Epidermal melanocyte (primary cell): ENCODE measurements at regions not wholly inside any gene's neighbourhood (a gene's known extent, or its start where the extent isn't known, plus 50 kb on each side); places are given as distances from the start of the nearest gene placed in this dataset.

ENCODE experiments used
- DNase-seq: peaks from one replicate; pipeline ENCODE4 v3.0.0; 2011; ENCODE audit warnings: low spot score; ENCODE audit not compliant: insufficient read length

DNA sequence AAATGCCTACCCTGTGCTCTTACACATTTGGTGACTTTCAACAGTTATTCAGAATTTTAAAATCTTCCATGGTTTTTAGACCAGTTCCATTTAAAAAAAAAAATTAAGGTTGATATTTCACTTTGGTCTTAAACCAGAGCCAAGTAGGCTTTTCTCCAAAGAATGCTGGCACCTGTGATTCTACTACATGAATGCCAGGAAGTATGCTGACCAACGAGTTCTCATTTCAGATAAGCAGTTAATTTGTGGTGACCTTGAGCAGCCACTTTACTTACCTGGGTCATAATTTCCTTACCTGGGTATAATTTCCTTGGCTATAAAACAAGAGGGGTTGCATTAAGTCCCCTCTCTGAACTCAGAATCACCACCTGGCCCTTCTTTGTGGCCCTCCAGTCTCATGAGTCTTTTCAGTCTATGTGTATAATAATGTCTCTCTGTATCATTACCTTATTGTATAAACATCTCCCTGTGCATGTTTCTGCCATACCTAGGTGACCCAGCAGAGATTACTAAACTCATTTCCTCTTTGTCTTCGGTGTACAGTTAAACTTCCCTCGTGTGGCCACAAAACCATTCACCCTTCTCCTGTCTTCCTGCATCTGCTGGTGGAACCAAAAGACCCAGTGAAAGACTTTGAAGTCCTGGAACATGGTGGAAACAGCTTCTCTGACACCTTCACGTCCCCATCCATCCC lies 139.1 kb upstream of the DPT start:
- DNase-seq = no peak

DNA sequence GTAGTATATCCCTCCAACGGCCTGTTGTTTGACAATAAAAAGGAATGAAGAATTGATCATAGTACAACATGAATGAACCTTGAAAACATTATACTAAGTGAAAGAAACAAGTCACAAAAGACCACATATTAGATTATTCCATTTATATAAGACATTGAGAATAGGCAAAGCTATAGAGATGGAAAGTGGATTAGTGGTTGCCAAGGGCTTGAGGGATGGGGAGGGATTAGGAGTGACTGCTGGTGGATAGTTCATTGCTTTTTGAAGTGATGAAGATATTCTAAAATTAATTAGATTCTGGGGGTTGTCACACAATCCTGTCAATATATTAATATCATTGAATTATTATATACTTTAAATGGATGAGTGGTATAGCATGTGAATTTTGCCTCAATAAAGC lies 142.5 kb upstream of the DPT start:
- no peak for DNase-seq

DNA sequence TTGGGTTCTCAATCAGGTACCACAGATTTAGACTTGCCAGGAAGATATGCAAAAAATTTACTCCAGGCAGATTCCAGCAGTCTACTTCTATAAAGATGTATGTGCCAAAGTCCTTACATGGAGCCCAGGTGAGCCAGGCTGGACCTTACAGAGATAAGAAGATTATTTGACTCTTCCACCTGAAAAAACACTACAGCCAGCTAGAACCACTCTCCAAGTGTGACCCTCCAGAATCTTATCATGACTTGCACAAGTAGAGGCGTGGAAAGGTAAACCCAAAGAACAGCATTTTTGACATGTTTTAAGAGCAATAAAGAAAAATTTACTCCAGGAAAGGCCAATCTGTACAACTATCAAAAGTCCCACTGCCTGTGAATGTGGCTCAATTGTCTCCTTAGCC lies 146.8 kb upstream of the DPT start:
- DNase-seq = no peak

DNA sequence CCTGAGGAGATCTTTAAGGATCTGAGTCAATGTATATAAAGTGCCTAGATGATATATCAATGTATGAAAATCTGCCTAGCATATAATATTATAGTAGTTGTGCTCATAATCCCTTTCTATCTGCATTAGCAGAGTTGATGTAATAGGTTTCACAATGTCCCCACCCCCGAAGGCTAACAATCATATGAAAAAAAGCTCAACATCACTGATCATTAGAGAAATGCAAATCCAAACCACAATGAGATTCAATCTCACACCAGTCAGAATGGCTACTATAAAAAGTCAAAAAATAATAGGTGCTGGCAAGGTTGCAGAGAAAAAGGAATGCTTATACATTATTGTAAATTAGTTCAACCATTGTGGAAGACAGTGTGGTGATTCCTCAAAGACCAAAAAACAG lies 147.8 kb upstream of the DPT start:
- no peak for DNase-seq

DNA sequence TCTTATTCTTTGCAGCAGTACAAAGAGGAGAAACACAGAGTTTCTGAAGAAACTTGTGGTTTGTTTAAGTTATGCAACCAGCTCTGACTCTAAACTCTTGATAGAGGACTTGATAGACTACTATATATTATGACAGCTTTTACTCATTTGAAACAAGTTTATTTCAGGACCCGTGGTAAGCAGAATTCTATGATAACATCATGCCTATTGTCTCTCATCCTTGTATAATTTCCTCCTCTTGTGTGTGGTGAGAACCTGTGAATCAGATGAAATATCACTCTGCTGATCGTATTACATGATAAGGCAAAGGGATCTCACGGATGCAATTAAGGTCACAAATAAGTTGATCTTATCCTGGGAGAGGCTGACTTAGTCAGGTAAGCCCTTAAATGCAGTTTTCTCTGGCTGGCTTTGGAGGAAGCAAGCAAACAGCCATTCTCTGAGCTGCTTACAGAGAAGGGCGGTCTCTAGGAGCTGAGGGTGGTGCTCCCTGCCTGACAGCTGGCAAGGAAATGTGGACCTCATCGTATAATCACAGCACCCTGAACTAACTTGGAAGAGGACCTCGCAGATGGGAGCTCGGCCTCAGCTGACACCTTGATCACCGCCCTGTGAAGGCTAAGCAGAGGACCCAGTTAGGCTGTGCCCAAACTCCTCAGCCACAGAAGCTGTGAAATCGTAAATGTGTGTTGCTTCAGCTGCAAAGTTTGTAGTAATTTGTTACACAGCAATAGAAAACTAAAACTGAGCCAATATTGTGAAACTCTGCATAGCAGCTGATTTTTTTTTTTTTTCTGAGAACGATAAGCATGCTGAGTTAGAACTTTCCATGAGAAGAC lies 151.1 kb upstream of the DPT start:
- no peak for DNase-seq

DNA sequence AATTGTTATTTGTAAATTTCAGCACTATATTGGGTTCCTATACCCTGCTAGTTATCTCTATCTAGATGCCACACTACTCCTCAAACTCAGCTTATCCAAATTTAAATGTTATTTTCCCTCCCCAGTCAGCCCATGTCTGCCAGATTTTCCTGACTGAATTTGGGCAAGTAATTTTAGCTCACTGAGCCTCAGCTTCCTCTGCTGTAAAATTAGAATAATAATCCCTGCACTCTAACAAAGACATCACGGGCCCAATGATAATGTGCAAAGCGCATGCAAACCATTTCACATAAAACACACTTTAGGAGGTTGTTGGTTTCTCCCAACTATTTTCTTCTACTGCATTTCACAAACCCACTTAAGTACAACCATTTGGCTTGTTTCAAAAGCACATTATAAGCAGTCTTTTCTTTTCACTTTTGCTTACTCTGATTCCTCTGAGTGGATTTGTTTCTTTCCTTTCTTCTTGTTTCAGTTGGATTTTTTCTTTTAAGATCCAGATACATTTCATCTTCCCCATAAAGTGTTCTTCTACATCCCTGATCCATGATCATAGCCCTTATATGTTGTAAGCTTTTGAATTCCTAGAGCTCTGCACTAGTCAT lies 152.8 kb upstream of the DPT start:
- DNase-seq = no peak

DNA sequence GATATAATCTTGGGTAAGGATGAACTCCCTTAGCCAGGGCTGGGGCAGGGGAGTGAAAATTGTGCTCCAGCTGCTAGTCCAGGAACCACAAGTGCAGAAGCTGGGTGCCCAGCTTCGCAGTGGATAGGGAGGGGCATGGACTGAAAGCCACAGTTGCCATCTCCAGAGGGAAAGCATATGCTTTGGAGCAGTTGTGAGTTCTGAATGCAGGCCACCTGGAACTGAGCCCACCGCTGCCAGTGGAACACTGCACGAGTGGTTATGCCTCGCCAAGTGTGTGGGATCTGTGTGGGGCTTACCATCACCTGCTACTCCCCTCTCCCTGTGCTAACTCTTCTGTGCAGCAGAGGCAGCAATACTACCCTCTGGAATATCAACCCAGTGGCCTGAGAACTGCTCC lies 158.4 kb upstream of the DPT start:
- DNase-seq = no peak

DNA sequence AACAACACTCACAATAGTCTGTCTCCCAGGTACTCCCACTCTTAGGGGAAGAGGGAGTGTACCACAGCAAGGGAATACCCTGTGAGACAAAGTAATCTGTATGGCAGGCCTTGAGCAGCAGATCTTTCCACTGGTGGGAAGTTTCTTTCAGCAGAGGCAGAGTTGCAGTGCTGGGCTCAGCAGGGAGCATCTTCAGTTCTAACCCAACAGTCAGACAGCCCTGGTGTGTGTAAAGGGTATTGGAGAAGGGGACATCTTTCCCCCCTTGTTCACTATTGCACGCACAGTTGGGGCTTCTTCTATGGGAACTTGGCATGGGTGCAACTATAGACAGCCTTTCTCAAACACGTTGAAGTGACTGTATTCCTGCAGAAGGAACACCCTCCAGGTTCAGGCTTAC lies 159.4 kb upstream of the DPT start:
- no peak for DNase-seq

DNA sequence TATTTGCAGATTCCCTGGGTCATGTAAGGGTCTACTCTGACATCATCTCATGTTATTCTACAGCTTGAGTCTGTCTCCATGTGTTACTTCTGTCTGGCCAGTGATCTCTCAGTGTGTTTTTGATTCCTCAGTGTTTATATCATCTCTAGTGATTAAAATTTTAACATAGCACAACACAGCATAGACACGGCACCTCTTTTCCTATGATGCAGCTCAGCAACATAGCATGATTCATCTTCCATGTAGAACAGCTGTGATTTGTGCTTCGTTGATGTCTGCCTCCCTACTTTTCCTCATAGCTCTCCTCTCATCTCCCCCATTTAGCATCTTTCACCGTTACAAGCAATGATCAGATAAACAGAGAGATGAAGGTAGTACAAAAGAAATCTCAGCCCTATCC lies 163.9 kb upstream of the DPT start:
- DNase-seq = no peak

DNA sequence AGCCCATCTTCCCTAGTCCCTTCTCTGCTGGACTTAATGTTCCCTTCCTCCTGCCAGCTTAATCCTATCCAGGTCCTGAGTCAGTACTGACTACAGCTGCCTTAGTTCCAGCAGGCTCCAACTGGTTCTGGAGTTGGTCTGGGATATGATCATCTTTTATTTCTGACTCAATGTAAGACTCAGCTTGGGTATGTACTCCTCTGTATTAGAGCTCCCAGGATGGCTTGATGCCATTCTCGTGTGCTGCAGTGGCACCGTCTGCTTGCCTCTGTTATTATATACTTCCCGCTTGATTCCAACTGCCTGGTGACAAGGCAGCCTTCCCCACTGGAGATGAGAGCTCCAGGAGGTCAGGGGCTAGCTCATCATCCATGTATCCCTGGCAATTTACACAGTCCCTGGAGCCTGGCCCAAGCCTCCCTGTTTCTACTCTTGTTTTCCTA lies 164.4 kb upstream of the DPT start:
- no peak for DNase-seq

DNA sequence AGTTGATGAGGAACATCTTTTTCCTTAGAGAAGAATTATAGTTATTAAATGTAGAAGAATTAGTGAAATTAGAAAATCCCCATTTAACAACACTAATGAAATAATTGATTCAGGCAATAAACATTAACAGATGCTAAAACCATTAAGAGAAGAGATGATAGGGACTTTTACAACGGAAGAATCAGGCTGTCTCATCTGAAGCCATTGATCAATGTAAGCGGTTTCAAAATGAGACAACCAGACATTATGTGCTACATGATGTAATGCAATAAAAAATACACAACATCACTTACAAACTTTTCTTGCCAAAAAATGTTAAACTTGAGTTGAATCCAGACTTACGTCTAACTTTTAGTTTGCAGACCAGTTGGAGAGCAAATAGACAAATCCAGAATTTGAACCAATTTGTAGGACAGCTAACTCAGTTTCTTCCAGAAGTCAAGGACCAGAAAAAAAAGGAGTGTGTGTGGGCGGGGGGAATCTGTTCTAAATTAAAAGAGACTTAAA lies 165.4 kb upstream of the DPT start:
- DNase-seq = no peak

DNA sequence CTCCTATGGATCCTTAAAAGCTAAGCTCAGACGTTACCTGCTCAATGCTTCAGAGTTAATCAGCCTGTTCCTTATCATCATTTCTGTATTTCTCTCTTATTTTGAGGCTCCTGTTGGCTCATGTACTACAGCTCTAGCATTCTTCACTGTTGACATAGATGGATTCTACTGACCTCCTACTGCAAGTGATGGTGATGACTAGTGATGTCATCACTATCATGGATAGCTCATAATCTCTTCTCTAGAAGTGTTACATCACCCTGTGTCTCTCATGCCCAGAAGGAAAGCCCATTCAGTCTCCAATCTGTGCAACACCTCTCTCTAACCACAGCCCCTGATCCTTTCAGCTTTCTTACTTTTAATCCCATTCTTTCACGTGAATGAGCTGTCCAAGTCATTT lies 168.2 kb upstream of the DPT start:
- DNase-seq = no peak

DNA sequence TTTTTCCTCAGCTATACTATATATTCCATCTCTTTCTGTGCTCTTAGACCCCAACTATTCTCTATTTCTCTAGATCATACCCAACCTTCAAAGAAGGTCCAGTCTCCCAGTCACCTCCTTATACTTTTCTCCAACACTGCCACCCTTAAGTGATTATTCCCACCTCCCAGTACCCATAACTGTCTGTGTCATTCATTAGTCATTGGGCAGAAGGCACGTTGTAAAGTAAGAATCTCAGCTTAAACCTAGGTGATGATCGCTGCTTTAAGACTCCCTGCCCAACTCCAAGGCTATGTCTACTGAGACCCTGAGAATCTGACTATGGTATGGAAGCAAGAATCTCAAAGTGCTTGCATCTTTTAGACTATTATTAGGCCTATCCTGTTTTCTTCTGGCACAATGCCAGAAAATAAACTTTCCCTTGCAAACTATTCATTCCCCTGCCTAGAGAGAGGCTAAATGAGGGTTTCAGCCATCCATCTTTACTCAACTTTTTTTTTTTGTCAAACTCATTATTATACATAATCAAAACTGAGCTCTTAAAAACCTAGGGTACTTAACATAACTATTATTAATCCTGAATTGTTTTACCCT lies 174.3 kb upstream of the DPT start:
- no peak for DNase-seq

DNA sequence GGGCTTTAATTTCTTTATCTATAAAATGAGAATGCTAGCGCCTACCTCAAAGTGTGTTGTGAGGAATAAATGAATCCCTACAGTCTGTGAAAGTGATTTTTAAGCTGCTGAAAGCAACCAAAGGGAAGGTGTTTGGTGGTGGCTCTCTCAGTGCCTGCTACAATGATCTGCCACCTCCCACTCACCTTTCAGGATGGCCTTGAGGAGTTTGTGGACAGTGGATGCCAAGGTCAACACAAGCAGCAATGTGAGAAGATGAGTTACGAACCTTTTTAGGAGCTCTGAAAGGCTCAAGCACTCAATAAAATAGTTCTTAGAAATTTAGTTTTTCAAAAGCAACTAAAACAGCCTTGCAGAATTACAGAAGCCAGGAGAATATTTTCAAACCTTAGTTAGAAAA lies 176.6 kb upstream of the DPT start:
- no peak for DNase-seq

DNA sequence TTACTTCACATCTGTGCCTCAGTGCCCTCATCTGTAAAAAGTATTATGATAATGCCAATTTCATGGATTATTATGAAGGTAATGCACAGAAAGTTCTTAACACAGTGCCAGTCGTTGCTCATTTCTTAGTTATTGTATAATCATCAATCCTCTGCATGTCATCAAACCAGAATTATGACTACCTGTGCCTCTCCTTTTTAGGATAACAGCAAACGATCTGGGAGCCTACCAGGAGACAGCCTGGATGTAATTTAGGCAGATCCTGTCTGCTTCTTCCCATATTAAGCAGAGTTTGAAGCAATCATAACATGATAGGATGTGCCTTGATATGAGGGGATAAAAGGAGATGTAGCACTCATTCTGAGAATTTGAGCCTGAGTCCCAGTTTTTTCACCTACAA lies 177.4 kb upstream of the DPT start:
- DNase-seq = no peak

DNA sequence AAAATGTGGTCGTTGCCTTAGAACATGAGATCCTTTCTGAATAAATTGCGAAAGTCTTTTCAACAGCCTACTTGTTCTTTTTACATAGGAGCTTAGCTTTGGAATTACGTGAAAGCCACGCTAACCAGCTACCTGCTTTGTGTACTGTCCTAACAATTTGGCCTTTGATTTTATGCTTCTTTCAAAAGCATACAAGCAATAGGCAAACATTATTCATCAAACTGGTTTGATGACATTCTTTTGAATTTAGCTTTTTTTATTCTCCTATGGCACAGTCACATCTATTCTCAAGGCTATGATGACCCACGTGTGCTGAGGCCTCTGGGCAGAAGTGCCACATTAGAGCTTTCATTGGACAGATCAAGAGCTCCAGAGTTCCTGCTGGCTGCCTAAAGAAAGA lies 178.0 kb upstream of the DPT start:
- DNase-seq = no peak

DNA sequence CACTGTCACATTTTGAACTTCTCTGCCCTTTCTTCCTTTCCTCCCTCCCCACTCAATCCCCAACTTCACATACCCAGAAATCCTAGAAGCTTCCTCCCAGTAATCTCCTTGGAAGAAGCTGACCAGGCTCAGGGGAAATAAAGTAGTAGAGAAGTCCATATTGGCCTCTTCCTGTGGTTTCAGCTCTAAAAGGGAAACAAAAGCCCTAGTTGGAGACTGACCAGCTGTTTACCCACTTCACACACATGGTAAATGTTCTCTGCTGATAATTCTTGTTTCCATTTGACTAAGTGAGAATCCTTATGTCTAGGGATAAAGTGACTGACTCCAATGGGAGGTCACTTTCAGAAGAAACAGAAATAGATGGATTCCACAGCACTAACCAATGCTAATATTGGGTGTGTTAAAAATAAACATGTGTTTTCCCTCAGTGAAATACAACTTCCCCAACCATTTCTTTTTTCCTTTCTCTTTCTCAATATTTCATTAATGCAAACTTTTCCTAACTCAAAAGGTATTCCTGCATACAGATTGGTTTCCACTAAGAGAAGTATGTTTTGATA lies 178.9 kb upstream of the DPT start:
- DNase-seq = no peak

DNA sequence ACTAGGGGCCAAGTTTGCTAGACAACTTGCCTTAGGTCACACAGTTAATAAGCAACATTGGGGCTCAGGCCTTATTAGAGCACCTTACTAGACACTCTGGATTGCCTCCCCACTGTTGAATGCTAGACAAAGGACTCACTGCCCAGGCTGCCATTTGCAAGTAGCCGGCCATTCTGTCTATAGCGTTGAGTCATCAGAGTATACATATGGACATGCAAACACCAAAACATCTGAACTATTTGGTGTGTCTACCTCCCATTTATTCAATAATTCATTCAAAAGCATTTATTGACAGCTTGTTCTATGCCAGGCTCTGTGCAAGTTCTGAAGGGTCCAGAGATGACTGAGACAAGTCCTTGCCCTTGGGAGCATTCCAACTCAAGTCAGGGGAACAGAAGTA lies 181.4 kb upstream of the DPT start:
- no peak for DNase-seq

DNA sequence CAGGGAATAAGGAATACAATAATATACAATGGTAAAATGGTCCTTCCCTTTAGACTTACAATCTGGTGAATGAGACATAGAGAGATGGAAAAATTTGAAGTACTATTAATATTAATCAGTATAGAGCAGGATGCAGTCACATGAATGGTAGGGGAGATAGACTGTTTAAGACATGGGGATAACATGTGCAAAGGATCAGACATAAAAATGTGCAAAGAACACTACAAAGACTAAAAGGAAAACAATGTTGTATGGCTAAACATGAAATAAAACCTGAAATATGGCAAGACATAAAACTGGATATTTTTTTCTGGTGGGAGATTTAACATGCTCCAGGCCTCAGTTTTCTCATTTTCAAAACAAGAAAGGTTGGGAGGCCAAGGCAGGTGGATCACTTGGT lies 182.4 kb upstream of the DPT start:
- DNase-seq = no peak

DNA sequence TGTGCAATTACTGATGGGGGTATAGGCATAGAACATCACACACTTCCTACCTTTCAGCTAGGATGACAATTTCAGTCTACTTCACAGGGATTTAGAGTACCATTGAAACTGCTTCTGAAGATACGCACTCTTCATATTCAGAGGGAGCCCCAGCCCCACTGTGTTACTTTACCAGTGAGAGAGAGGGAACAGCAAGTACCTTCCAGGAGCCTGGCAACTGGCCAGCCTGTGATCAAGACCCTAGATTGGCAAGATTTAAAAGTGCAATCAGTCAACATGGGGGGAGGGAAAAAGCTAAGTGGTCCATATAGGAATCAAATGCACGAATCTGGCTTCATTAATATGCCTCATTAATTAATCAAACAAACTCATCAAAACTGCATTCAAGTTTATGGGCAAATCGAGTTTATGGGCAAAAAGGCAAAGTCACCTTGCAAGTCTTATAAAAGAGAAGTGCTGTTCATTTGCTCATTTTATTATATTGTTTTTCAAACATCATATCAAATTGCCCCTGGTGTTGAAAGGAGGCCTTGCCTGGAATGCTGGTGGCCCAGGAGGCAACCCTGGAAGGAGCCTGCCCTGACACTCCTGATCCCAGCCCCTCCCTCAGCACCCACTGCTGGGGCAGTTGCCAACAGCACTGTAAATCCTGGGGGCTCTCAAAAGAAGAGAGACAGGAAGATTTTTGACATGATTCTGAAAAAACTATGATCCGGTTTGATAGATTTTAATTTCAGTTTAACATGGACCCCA lies 184.9 kb upstream of the DPT start:
- no peak for DNase-seq

DNA sequence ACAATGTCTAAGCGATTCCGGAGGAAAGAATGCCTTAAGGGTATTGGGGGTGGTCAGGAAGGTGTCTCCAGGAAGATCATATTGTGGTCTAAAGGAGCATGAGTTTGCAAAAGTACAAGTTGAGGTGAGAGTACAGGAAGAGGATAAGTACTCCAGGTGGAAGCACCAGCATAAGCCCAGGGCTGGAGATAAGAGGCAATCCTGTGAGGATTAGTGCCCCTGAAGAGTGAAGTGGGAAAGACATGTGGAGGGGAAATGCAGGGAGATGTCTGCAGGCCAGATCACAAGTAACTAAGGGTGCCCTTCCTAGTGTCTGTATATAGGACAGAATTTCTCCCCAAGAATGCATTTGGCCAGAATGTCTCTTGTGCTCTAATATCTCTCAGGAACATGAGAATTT lies 188.3 kb upstream of the DPT start:
- DNase-seq = no peak
